Femur (tissue), 1 donor: ENCODE measurements at regions not wholly inside any gene's neighbourhood (a gene's known extent, or its start where the extent isn't known, plus 50 kb on each side); places are given as distances from the start of the nearest gene placed in this dataset.

ENCODE experiments used
- DNase-seq: peaks from one replicate; pipeline ENCODE4 v3.0.0-alpha.2; 2017

GRCh38 chr2:37425408-37425807 lies 81.0 kb downstream of the QPCT start:
- DNase-seq: no peak

- DNase-seq: no peak
These were observed 82.8 kb downstream of the QPCT start for GRCh38 chr2:37427241-37427640.

- no peak for DNase-seq
These were observed 91.9 kb downstream of the QPCT start for GRCh38 chr2:37436323-37436722.

- DNase-seq: no peak
These were observed 94.8 kb downstream of the QPCT start for GRCh38 chr2:37439131-37439642.

- DNase-seq: no peak
These were observed 96.6 kb downstream of the QPCT start for GRCh38 chr2:37441055-37441454.

GRCh38 chr2:37443082-37443481 lies 98.7 kb downstream of the QPCT start:
- no peak for DNase-seq

- DNase-seq: no peak
These were observed 103.0 kb downstream of the QPCT start for GRCh38 chr2:37447446-37447845.

- DNase-seq: no peak
These were observed 104.1 kb downstream of the QPCT start for GRCh38 chr2:37448342-37449120.

- peak; percentile 47 for DNase-seq
These were observed 105.4 kb downstream of the QPCT start for GRCh38 chr2:37449761-37450296.

GRCh38 chr2:37453027-37453426 lies 108.6 kb downstream of the QPCT start:
- no peak for DNase-seq

GRCh38 chr2:37454851-37455762 lies 110.7 kb downstream of the QPCT start:
- no peak for DNase-seq

GRCh38 chr2:37456479-37456878 lies 112.0 kb downstream of the QPCT start:
- no peak for DNase-seq

- DNase-seq: no peak
These were observed 113.0 kb downstream of the QPCT start for GRCh38 chr2:37457401-37457901.

- DNase-seq: no peak
These were observed 113.7 kb downstream of the QPCT start for GRCh38 chr2:37458133-37458532.

- DNase-seq: no peak
These were observed 114.9 kb downstream of the QPCT start for GRCh38 chr2:37459095-37459981.

- no peak for DNase-seq
These were observed 116.4 kb downstream of the QPCT start for GRCh38 chr2:37460896-37461229.

- no peak for DNase-seq
These were observed 119.6 kb downstream of the QPCT start for GRCh38 chr2:37464067-37464466.

GRCh38 chr2:37466533-37467222 lies 122.2 kb downstream of the QPCT start:
- no peak for DNase-seq

- peak; percentile 48 for DNase-seq
These were observed 123.7 kb downstream of the QPCT start for GRCh38 chr2:37468170-37468569.

GRCh38 chr2:37469126-37469525 lies 124.7 kb downstream of the QPCT start:
- DNase-seq: no peak

- DNase-seq: no peak
These were observed 126.7 kb downstream of the QPCT start for GRCh38 chr2:37471104-37471503.

- DNase-seq: no peak
These were observed 127.6 kb downstream of the QPCT start for GRCh38 chr2:37471994-37472393.
